ENCODE measurements at regions not wholly inside any gene's neighbourhood (a gene's known extent, or its start where the extent isn't known, plus 50 kb on each side); places are given as distances from the start of the nearest gene placed in this dataset.

- no peaks in the 10 kb centered on the region for H3K79me2 ChIP-seq (ENCODE audit: control insufficient read depth, insufficient read depth, low read length)
- no peak for TF ChIP-seq EZH2 (IDR thresholded peaks at IDR 0.05; ENCODE audit: borderline replicate concordance, low read depth, low read length, severe bottlenecking)
- no peak for TF ChIP-seq POLR2A (IDR thresholded peaks at IDR 0.05; ENCODE audit: low read depth, low read length)
- no peak for TF ChIP-seq CTCF (IDR thresholded peaks at IDR 0.05; ENCODE audit: extremely low read depth in 1 of 2, insufficient read depth in 1 of 2, low read depth in 1 of 2, low read length in 2 of 2)
- TF ChIP-seq JUN (IDR thresholded peaks at IDR 0.05; ENCODE audit: borderline replicate concordance, insufficient read depth, insufficient read length, low read depth) = no peak
- no peak for TF ChIP-seq POLR2AphosphoS5 (IDR thresholded peaks at IDR 0.05; ENCODE audit: insufficient read depth, low read depth, low read length)
- TF ChIP-seq MYC (IDR thresholded peaks at IDR 0.05; ENCODE audit: low read depth, low read length) = no peak
- TF ChIP-seq GATA2 (IDR thresholded peaks at IDR 0.05; ENCODE audit: insufficient read depth, insufficient read length, low read depth, low read length) = no peak
- no peak for TF ChIP-seq FOS (IDR thresholded peaks at IDR 0.05; ENCODE audit: borderline replicate concordance, insufficient read depth, low read length)
- TF ChIP-seq MAX (IDR thresholded peaks at IDR 0.05; ENCODE audit: insufficient read depth, insufficient read length) = no peak
- H3K4me1 ChIP-seq (ENCODE audit: control insufficient read depth, extremely low read depth, insufficient read depth, low read length) = no peaks in the 10 kb centered on the region
- no peak for FAIRE-seq
- POLR2A ChIA-PET = no interaction called here
- H3K9me1 ChIP-seq (replicated peaks; ENCODE audit: control insufficient read depth, extremely low read depth, insufficient read depth, low read length) = no peaks in the 10 kb centered on the region
- intact Hi-C loops (cut with micrococcal nuclease) = no loop called here
- no TSS peak for BruUV-seq (replicated peaks)
- no peak overlapping the region for H3K27ac ChIP-seq (ENCODE audit: insufficient read depth, low read depth, low read length)
- H4K20me1 ChIP-seq (replicated peaks; ENCODE audit: control insufficient read depth, extremely low read depth, insufficient read depth, low read length) = no peaks in the 10 kb centered on the region
- dilution Hi-C loops (cut with MboI; ENCODE audit: extremely low pct_ligation_motif_present, low sequenced_read_pairs) = no loop called here
- H3K9ac ChIP-seq (replicated peaks; ENCODE audit: extremely low read depth, insufficient read depth, low read length) = no peak overlapping the region
- H3K9me3 ChIP-seq (replicated peaks; ENCODE audit: control insufficient read depth, insufficient read depth, low read length) = no peaks in the 10 kb centered on the region
- no peak overlapping the region for H2AFZ ChIP-seq (ENCODE audit: low read depth, low read length)
- no peaks in the 10 kb centered on the region for H3K36me3 ChIP-seq (ENCODE audit: control insufficient read depth in 2 of 2, extremely low read depth in 1 of 2, insufficient read depth in 2 of 2, low read length in 2 of 2)
- no peaks in the 10 kb centered on the region for H3K27me3 ChIP-seq (ENCODE audit: control insufficient read depth in 2 of 2, insufficient read depth in 2 of 2, low read length in 2 of 2)
- DNase-seq (ENCODE audit: low read depth, low spot score) = no peak
- H3K4me2 ChIP-seq (ENCODE audit: insufficient read depth, low read length) = no peak overlapping the region
- H3K4me3 ChIP-seq (replicated peaks in 1 of 3; ENCODE audit: insufficient read depth in 1 of 3, low read depth in 1 of 3, low read length in 3 of 3) = no peak overlapping the region
- CTCF ChIA-PET = no interaction called here
These were observed 587.2 kb upstream of the SEMA6A start for GRCh38 chr5:117161718-117162335.
